ENCODE measurements at regions not wholly inside any gene's neighbourhood (a gene's known extent, or its start where the extent isn't known, plus 50 kb on each side); places are given as distances from the start of the nearest gene placed in this dataset.
"Not testable (repeated sequence)": the region's sequence is repeated elsewhere in the genome, so short reads cannot be mapped to it uniquely, and the experiment has no call there.

DNA sequence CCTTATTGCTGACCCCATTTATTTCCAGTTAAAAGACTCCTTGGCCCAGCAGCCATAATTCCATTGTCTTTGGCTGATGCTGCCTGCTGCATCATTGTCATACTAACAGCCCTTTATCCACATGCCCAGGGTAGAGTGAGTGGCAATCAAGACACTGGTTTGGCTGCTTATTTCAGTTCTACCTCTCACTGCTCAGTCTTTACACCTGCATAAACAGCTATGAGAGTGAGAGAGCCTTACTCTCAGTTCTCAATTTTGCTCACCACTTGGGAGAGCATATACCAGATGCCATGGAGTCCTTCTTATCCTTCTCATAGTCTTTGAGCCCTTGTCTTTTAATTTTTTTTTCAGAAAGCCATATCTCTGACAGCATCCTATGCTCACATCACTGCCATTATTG, 596.9 kb upstream of the CYLC2 start:
- DNase-seq (ENCODE audit: low read depth), result no peak

DNA sequence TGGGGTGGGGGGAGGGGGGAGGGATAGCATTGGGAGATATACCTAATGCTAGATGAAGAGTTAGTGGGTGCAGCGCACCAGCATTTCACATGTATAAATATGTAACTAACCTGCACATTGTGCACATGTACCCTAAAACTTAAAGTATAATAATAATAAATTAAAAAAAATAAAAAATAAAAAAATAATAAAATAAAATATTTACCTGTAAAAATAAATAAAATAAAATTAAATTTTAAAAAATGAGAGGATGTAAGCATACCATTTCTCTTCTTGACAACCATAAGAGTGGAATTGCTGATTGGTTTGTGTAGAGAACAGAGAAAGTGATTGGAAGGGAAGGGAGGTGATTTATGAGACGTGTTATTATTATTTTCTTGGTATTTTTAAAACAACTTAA, 609.5 kb upstream of the CYLC2 start:
- not testable (repeated sequence) for DNase-seq (ENCODE audit: low read depth)

DNA sequence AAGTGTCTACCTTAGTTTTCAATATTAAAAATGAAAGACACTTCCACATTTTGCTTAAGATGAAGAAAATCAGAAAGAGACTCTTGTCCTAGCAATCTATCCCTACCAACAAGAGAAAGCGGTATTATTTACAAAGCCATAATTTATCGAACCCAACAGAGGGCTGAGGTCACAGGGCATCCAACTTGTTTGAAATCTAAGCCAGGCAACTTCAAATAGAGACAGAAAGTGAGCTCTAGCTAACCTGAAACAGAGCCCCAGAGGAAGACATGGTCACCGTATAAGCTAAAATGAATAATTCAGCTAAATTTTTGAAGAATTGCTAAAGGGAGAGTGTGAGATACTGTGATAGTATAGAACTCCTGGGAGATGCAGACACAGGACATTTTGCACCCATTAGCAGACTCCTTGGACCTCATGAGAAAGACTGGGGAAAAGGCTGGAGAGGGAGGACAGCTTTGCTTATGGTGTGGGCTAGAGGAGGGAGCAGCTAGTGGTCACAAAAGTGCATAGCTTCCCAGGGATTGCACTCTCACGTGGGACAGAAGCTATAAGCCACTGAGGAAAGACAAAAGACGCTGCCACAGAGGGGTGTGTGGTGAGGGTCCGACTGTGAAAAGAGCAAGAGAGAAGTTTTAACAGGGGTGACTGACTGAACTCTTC, 624.2 kb upstream of the GRIN3A start:
- DNase-seq (ENCODE audit: low read depth), result no peak

DNA sequence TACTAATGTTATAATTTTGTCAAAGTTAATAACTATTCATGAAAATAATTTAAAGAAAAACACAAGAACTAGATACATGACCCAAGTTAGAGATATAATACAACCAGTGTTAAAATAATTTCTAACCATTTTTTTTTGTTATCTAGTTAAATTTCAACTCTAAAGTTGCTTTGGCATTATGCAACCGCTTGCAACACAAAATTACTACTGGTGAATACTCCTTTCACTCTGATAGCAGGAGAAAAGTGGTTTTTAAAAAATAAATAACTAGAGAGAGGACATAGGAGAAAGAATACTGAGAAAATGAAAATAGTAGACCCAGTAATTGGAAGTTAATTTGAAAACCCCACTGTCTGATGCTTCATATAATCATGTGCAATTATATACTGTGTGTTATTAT, 622.4 kb upstream of the GRIN3A start:
- DNase-seq (ENCODE audit: low read depth), result no peak

GRCh38 chr9:102355982-102356381, 617.5 kb upstream of the GRIN3A start:
- no peak for DNase-seq (ENCODE audit: low read depth)

GRCh38 chr9:102354041-102354440, 615.6 kb upstream of the GRIN3A start:
- no peak for DNase-seq (ENCODE audit: low read depth)

- DNase-seq (ENCODE audit: low read depth), result not testable (repeated sequence)
Measured at GRCh38 chr9:102337471-102337870, 599.0 kb upstream of the GRIN3A start.

DNA sequence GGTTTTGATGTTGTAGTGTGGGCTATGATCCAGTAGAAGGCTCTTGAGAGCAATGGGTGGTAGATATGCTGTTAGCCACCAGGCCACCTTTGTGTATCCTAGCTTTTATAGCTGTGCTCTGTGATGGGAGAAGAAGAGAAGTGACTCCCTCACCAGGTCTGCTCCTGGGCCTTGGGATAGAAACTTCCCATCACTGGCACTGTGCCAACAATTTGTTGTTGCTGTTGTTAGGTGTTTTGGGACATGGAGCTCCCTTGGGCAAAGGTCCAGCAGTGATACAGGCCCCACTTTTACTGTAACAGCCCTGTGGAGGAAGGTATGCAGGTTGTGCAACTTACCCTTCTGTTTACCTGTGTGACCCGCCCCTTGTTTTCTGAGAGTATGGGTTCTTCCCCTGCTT, 570.9 kb upstream of the GRIN3A start:
- no peak for DNase-seq (ENCODE audit: low read depth)

DNA sequence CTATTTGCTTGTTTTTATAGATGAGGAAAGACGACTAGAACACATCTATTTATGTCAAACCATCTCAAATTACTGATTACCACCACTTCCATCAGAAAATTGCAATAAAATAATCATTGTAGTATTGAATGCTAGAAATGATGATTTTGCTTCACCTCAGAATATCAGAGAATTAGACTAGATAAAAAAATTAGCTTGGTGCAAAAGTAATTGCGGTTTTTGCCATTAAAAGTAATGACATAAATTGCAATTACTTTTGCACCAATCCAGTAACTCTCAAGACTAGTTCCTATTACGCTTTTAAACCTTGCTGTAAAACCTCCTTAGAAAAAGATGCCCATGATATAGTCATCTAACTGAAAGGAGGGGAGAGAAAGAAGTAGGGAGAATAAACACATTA, 556.7 kb upstream of the GRIN3A start:
- DNase-seq (ENCODE audit: low read depth), result no peak

DNA sequence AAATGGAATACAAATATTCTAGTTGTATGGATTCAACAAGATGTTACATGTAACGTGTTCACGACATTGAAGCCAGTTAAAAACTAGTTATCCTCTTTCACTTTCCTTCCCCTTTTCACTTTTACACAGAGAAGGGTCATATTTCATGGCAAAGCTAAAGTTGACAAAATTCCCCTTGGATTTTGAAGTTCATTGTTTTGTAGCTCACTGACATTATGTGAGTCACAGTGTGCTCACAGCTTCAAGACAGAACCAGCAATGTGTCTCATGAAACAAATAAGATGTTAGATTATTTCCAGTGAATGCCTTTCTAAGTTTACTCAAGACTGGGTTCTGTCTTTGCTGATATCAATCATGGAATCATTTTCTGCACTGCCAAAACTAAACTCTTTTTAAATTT, 535.5 kb upstream of the GRIN3A start:
- no peak for DNase-seq (ENCODE audit: low read depth)

DNA sequence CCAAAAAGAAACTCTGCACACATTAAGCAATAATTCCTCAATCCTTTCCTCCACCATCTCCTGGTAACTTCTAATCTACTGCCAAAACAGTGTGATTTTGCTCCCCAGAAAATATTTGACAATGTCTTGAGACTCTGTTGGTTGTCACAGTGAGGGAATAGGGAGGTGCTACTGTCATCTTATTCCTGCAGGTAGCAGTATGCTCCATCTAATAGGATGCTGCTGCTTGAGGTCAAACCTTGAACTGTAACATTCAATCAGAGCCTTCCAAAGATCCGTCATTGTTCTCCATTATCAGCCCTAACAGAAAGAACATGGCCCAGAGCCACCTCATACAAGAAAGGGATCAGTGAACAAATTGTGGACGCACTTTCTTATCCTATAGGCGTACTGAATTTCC, 514.7 kb upstream of the GRIN3A start:
- DNase-seq (ENCODE audit: low read depth), result no peak

GRCh38 chr9:102244916-102245315, 506.5 kb upstream of the GRIN3A start:
- no peak for DNase-seq (ENCODE audit: low read depth)

DNA sequence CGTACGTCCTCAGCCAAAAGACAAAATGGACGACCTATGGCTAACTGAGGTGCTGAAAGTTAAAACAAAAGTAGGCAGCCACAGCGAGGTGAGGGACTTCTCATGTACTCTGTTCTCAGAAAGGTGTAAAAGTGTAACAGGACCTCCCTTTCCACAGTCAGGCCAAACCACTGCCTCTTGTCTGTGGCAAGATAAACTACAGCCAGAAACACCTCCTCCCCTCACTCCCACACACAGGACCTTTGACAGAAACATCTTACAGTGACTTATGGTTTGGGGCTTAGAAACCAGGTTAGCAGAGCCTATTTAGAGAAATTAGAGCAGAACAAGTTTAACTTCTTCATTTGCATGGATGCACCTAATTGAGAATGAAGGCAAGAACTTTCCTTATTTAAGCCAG, 499.1 kb upstream of the GRIN3A start:
- no peak for DNase-seq (ENCODE audit: low read depth)

- no peak for DNase-seq (ENCODE audit: low read depth)
Measured at GRCh38 chr9:102237094-102237493, 498.6 kb upstream of the GRIN3A start.

- DNase-seq (ENCODE audit: low read depth), result not testable (repeated sequence)
Measured at GRCh38 chr9:102227416-102227815, 489.0 kb upstream of the GRIN3A start.

GRCh38 chr9:102225841-102226441, 487.5 kb upstream of the GRIN3A start:
- DNase-seq (ENCODE audit: low read depth), result no peak

DNA sequence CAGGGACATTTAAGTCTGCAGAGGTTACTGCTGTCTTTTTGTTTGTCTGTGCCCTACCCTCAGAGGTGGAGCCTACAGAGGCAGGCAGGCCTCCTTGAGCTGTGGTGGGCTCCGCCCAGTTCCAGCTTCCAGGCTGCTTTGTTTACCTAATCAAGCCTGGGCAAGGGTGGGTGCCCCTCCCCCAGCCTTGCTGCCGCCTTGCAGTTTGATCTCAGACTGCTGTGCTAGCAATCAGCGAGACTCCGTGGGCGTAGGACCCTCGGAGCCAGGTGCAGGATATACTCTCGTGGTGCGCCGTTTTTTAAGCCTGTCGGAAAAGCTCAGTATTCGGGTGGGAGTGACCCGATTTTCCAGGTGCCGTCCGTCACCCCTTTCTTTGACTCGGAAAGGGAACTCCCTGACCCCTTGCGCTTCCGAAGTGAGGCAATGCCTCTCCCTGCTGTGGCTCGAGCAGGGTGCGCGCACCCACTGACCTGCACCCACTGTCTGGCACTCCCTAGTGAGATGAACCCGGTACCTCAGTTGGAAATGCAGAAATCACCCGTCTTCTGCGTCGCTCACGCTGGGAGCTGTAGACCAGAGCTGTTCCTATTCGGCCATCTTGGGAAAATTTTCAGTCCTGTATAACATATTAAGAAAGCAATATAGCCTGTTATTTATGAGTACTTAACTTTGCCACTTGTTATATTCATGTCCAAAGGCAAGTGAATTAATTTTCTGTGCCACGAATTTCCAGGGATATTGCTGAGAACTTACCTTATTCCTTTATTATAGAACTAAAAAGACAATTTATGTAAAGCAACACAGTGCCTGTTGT, 485.1 kb upstream of the GRIN3A start:
- not testable (repeated sequence) for DNase-seq (ENCODE audit: low read depth)

DNA sequence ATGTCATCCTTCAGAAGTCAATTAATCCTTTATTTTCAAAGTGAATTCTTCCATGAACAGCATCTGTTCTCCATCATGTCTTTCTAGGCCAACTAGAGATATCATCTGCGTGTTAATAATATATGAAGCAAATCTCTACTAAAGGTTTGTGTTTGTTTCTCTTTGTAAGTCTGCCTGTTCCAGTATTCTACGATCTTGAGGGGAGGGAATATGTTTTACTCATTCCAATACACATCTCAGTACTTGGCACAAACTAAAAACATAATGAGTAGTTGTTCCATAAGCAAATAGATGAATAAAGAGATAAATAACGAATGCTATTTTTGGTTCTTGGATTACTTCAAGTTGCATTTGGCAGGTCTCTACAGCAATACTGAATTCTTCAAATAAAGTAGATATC, 470.7 kb upstream of the GRIN3A start:
- no peak for DNase-seq (ENCODE audit: low read depth)

- no peak for DNase-seq (ENCODE audit: low read depth)
Measured at GRCh38 chr9:102206432-102206831, 468.0 kb upstream of the GRIN3A start.

DNA sequence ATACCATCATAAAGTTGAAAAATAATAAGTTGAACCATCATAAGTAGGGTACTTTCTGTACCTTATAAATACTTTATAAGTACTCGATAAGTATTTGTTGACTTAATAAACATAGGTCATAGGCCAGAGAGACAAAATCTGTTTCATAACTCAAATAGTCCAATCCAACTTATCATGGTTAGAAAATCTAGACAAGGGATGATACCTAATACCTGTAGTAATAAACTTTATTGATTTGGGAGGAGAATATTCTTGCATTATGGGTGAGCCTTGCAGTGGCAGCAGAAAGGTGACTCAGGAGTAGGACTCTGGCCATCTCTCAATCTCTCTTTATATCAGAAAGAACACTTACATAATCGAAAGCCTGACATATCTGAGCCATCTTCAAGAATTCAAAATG, 466.8 kb upstream of the GRIN3A start:
- no peak for DNase-seq (ENCODE audit: low read depth)

GRCh38 chr9:102202126-102202525, 463.7 kb upstream of the GRIN3A start:
- no peak for DNase-seq (ENCODE audit: low read depth)

DNA sequence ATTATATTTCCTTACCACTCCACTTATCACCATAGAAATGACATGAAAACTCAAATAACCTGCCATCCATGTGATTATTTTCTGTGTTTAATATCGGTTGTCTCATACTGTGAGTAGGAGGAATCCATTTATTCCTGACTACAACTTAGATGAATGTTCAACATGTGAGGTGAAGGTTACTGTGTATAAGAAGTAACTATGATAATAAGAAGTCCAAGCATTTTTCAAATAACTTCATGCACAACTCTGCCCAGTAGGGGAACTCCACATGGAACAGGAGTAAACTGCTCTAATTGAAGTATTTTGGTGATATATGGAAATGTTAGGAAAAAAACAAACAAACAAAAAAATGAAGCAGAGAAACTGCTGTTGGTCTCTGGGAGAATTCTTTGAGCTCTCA, 447.5 kb upstream of the GRIN3A start:
- no peak for DNase-seq (ENCODE audit: low read depth)

- no peak for DNase-seq (ENCODE audit: low read depth)
Measured at GRCh38 chr9:102185371-102185770, 446.9 kb upstream of the GRIN3A start.

All from M059J (cell line).